Body of pancreas (tissue), 4 donors: ENCODE measurements at regions not wholly inside any gene's neighbourhood (a gene's known extent, or its start where the extent isn't known, plus 50 kb on each side); places are given as distances from the start of the nearest gene placed in this dataset.

ENCODE experiments used
- CTCF ChIP-seq, 7 experiments: fragments of 450-650 bp in 4 of 7; fragments of 200-600 bp in 3 of 7; sonication (generic) in 3 of 7; IDR thresholded peaks; one replicate each; pipeline ENCODE4 v1.5.1; 2016 to 2019; ENCODE audit warnings: antibody characterized with exemption in 7 of 7
- POLR2A ChIP-seq, 3 donors: fragments of 450-650 bp; IDR thresholded peaks; one replicate each; pipeline ENCODE4 v1.6.1; 2016; ENCODE audit warnings: antibody characterized with exemption in 3 of 3, mild to moderate bottlenecking in 2 of 3

GRCh38 chr10:3584926-3585784 lies 199.9 kb downstream of the KLF6 start:
- TF ChIP-seq CTCF (IDR thresholded peaks at IDR 0.05) = no peak
- no peak for TF ChIP-seq POLR2A (IDR thresholded peaks at IDR 0.05)
